ENCODE measurements at regions not wholly inside any gene's neighbourhood (a gene's known extent, or its start where the extent isn't known, plus 50 kb on each side); places are given as distances from the start of the nearest gene placed in this dataset.

DNA sequence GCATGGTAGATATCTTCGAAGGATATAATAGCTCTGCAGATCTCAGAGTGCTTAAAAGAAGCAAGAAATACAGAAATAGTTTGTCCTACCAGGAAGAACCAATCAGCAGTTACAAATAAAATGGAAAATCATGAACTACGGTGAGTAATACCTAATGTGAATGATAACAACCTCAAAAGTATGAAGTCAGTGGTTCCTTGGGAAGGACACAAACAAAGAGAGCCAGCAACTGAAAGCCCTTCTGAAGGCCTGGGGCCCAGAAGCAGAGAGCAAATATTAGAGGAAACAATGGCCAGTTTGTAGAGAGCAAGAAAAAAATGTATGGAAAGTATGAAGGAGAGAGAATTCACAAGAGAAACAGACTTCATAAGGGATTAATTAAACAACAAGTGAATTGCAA lies 226.8 kb upstream of the CHST9 start:
- no peak overlapping the region for H2BK12ac ChIP-seq (ENCODE audit: insufficient read length, low read depth, low read length)
- no peak overlapping the region for H3K56ac ChIP-seq (ENCODE audit: insufficient read length, low read depth, low read length)
- no peaks in the 10 kb centered on the region for H3K27me3 ChIP-seq (ENCODE audit: insufficient read depth, low read length)
- no peak for DNase-seq
- no peaks in the 10 kb centered on the region for H4K20me1 ChIP-seq (ENCODE audit: control insufficient read depth, insufficient read depth, insufficient read length)
- no peak overlapping the region for H3K4ac ChIP-seq (ENCODE audit: low read depth, low read length)
- H3K23ac ChIP-seq (ENCODE audit: insufficient read length, low read depth, low read length) = no peak overlapping the region
- Mint-ChIP-seq H3K4me1 (peaks cover 16 to 19% of the 10 kb centered on the region in 2 experiments), H3K27me3 (ENCODE audit: low read depth) (no peaks in the 10 kb centered on the region), H3K4me3 (no peak overlapping the region), H3K27ac (no peak overlapping the region; a peak in 1 of 7 replicates), H3K36me3 (ENCODE audit: insufficient read depth in 1 of 3, low read depth in 3 of 3) (no peaks in the 10 kb centered on the region), H3K9me3 (no peaks in the 10 kb centered on the region; a peak in 1 of 5 replicates)
- H2AFZ ChIP-seq (ENCODE audit: low read length) = no peak overlapping the region
- no peaks in the 10 kb centered on the region for H3K23me2 ChIP-seq (ENCODE audit: insufficient read length, low read depth, low read length, poor library complexity, severe bottlenecking)
- no peak overlapping the region for H2AK5ac ChIP-seq (ENCODE audit: insufficient read length, low read length)
- peaks cover 5% of the 10 kb centered on the region for H3K4me1 ChIP-seq (ENCODE audit: insufficient read depth, low read length)
- H3K79me2 ChIP-seq (ENCODE audit: insufficient read depth, low read length) = no peaks in the 10 kb centered on the region
- no peak overlapping the region for H2BK20ac ChIP-seq (ENCODE audit: low read depth, low read length, poor library complexity, severe bottlenecking)
- TF ChIP-seq, protein P1, sequence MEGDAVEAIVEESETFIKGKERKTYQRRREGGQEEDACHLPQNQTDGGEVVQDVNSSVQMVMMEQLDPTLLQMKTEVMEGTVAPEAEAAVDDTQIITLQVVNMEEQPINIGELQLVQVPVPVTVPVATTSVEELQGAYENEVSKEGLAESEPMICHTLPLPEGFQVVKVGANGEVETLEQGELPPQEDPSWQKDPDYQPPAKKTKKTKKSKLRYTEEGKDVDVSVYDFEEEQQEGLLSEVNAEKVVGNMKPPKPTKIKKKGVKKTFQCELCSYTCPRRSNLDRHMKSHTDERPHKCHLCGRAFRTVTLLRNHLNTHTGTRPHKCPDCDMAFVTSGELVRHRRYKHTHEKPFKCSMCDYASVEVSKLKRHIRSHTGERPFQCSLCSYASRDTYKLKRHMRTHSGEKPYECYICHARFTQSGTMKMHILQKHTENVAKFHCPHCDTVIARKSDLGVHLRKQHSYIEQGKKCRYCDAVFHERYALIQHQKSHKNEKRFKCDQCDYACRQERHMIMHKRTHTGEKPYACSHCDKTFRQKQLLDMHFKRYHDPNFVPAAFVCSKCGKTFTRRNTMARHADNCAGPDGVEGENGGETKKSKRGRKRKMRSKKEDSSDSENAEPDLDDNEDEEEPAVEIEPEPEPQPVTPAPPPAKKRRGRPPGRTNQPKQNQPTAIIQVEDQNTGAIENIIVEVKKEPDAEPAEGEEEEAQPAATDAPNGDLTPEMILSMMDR (conservative IDR thresholded peaks at IDR 0.05) = no peak
- no peak overlapping the region for H3T11ph ChIP-seq (ENCODE audit: low read length)
- H3K4me2 ChIP-seq (ENCODE audit: insufficient read depth, insufficient read length, low read length) = no peak overlapping the region
- no peak overlapping the region for H3K27ac ChIP-seq (ENCODE audit: insufficient read length, low read depth, low read length)
- H3K9ac ChIP-seq (ENCODE audit: extremely low read depth, insufficient read length, low read length) = no peak overlapping the region
- no peak overlapping the region for H2BK15ac ChIP-seq (ENCODE audit: low read depth, low read length)
- WGBS (ENCODE audit: extremely low coverage, insufficient read length, low lambda C conversion rate) = no CpG with 5 or more reads among the region's 2 CpGs
- no peak overlapping the region for H4K8ac ChIP-seq (replicated peaks; ENCODE audit: insufficient read length, low read depth, low read length)
- no peak overlapping the region for H4K5ac ChIP-seq (ENCODE audit: insufficient read length, low read depth, low read length)
- H2BK120ac ChIP-seq (ENCODE audit: low read depth, low read length, poor library complexity, severe bottlenecking) = no peak overlapping the region
- H3K9me3 ChIP-seq (ENCODE audit: control insufficient read depth, low read depth, low read length) = no peaks in the 10 kb centered on the region
- H3K79me1 ChIP-seq (ENCODE audit: insufficient read depth, low read depth, low read length, poor library complexity, severe bottlenecking) = no peaks in the 10 kb centered on the region
- H3K14ac ChIP-seq (ENCODE audit: insufficient read depth, low read length) = no peak overlapping the region
- no peak overlapping the region for H2BK5ac ChIP-seq (ENCODE audit: insufficient read length, low read length)
- no peak overlapping the region for H4K91ac ChIP-seq (ENCODE audit: insufficient read length, low read depth, low read length)
- no peak overlapping the region for H3K18ac ChIP-seq (ENCODE audit: insufficient read length, low read depth, low read length)
